CD14-positive monocyte (primary cell): ENCODE measurements at regions not wholly inside any gene's neighbourhood (a gene's known extent, or its start where the extent isn't known, plus 50 kb on each side); places are given as distances from the start of the nearest gene placed in this dataset.

ENCODE experiments used
- DNase-seq, 3 donors: peaks; one replicate each; pipeline ENCODE4 v3.0.0-alpha.2; 2011 to 2022
- H2AFZ ChIP-seq: 2 replicates; pipeline ENCODE4 v1.6.0; 2012; ENCODE audit warnings: mild to moderate bottlenecking, low read depth, low read length, inconsistent platforms; ENCODE audit not compliant: insufficient read depth, poor library complexity, severe bottlenecking
- H3K27ac ChIP-seq, 2 donors: 1 replicate in 1 of 2; 2 replicates in 1 of 2; pipeline ENCODE4 v1.5.1; 2012 to 2013; ENCODE audit warnings: low read length in 2 of 2, control low read depth in 1 of 2, inconsistent platforms in 1 of 2, low read depth in 1 of 2, mild to moderate bottlenecking in 1 of 2
- H3K27me3 ChIP-seq, 2 donors: one replicate each; pipeline versions ENCODE4 v1.6.0 to v1.6.1; 2011 to 2013; ENCODE audit warnings: low read length in 2 of 2; ENCODE audit not compliant: control insufficient read depth in 2 of 2, insufficient read depth in 2 of 2
- H3K36me3 ChIP-seq, 2 donors: replicated peaks in 1 of 2; 1 replicate in 1 of 2; 2 replicates in 1 of 2; pipeline versions ENCODE4 v1.5.1 to v1.6.1; 2012 to 2013; ENCODE audit warnings: low read length in 2 of 2, control low read depth in 1 of 2, inconsistent platforms in 1 of 2, mild to moderate bottlenecking in 1 of 2; ENCODE audit not compliant: insufficient read depth in 2 of 2, control insufficient read depth in 1 of 2
- H3K4me1 ChIP-seq, 2 donors: 1 replicate in 1 of 2; 2 replicates in 1 of 2; pipeline versions ENCODE4 v1.5.1 to v1.6.1; 2012 to 2013; ENCODE audit warnings: low read length in 2 of 2, control low read depth in 1 of 2, inconsistent platforms in 1 of 2, mild to moderate bottlenecking in 1 of 2, moderate library complexity in 1 of 2; ENCODE audit not compliant: insufficient read depth in 2 of 2, control insufficient read depth in 1 of 2
- H3K4me2 ChIP-seq: replicated peaks from 2 replicates; pipeline ENCODE3; 2012; ENCODE audit warnings: low read length, moderate library complexity, mild to moderate bottlenecking; ENCODE audit not compliant: poor library complexity, severe bottlenecking; ENCODE audit errors: extremely low read depth
- H3K4me3 ChIP-seq, 3 experiments: fragments of 200-600 bp in 1 of 3; sonication (generic) in 1 of 3; replicated peaks in 1 of 3; 1 replicate in 2 of 3; 2 replicates in 1 of 3; pipeline ENCODE4 v1.5.1; 2011 to 2013; ENCODE audit warnings: low read length in 3 of 3, mild to moderate bottlenecking in 3 of 3, control low read depth in 2 of 3, low read depth in 2 of 3, inconsistent platforms in 1 of 3, moderate library complexity in 1 of 3
- H3K79me2 ChIP-seq: 2 replicates; pipeline ENCODE4 v1.6.0; 2012; ENCODE audit warnings: mild to moderate bottlenecking, control low read depth, inconsistent platforms, low read length, moderate library complexity; ENCODE audit not compliant: insufficient read depth
- H3K9ac ChIP-seq: 2 replicates; pipeline ENCODE4 v1.6.0; 2017; ENCODE audit warnings: low read length, mild to moderate bottlenecking; ENCODE audit not compliant: insufficient read depth, poor library complexity, severe bottlenecking
- H3K9me3 ChIP-seq, 2 donors: replicated peaks in 1 of 2; 1 replicate in 1 of 2; 2 replicates in 1 of 2; pipeline versions ENCODE4 v1.5.1 to v1.6.1; 2012 to 2013; ENCODE audit warnings: low read length in 2 of 2, control low read depth in 1 of 2; ENCODE audit not compliant: control insufficient read depth in 1 of 2, insufficient read depth in 1 of 2
- H4K20me1 ChIP-seq: 2 replicates; pipeline ENCODE4 v1.6.0; 2012; ENCODE audit warnings: mild to moderate bottlenecking, low read length, control low read depth, moderate library complexity; ENCODE audit not compliant: insufficient read depth
- H3K27ac Mint-ChIP-seq, 7 donors: one replicate each; pipeline ENCODE4 v1.8.0; 2020; ENCODE audit warnings: mild to moderate bottlenecking in 7 of 7, mixed read lengths in 7 of 7, moderate library complexity in 6 of 7, inconsistent platforms in 2 of 7
- H3K27me3 Mint-ChIP-seq, 3 donors: one replicate each; pipeline ENCODE4 v1.8.0; 2021 to 2022; ENCODE audit warnings: low read depth in 3 of 3, mild to moderate bottlenecking in 3 of 3, mixed read lengths in 3 of 3, moderate library complexity in 3 of 3, inconsistent platforms in 1 of 3
- H3K36me3 Mint-ChIP-seq, 2 donors: one replicate each; pipeline ENCODE4 v1.8.0; 2020; ENCODE audit warnings: mixed read lengths in 2 of 2, inconsistent platforms in 1 of 2, mild to moderate bottlenecking in 1 of 2
- H3K4me1 Mint-ChIP-seq: one replicate; pipeline ENCODE4 v1.8.0; 2020; ENCODE audit warnings: mild to moderate bottlenecking, mixed read lengths
- H3K4me3 Mint-ChIP-seq, 2 donors: one replicate each; pipeline ENCODE4 v1.8.0; 2020; ENCODE audit warnings: mild to moderate bottlenecking in 2 of 2, mixed read lengths in 2 of 2, moderate library complexity in 1 of 2
- H3K9me3 Mint-ChIP-seq, 7 donors: one replicate each; pipeline ENCODE4 v1.8.0; 2020 to 2022; ENCODE audit warnings: mixed read lengths in 7 of 7, mild to moderate bottlenecking in 6 of 7, moderate library complexity in 6 of 7, inconsistent platforms in 2 of 7
- WGBS: methylation state at CpG from one replicate; pipeline ENCODE4 v1.1.5; 2013; ENCODE audit warnings: missing lambda C conversion rate; ENCODE audit not compliant: insufficient coverage; 5-methylcytosine and 5-hydroxymethylcytosine counted together
- intact Hi-C, 2 donors: fragments of 100-400 bp; cut with micrococcal nuclease; formaldehyde crosslinking; loops; one replicate each; pipeline versions ENCODE4 v1.15.0 to v1.15.1; 2023
- TF ChIP-seq, protein P1 (sequence below): fragments of 200-600 bp; IDR thresholded peaks from one replicate; pipeline ENCODE4 v1.8.0; 2022; ENCODE audit warnings: antibody characterized with exemption, mild to moderate bottlenecking

DNA sequence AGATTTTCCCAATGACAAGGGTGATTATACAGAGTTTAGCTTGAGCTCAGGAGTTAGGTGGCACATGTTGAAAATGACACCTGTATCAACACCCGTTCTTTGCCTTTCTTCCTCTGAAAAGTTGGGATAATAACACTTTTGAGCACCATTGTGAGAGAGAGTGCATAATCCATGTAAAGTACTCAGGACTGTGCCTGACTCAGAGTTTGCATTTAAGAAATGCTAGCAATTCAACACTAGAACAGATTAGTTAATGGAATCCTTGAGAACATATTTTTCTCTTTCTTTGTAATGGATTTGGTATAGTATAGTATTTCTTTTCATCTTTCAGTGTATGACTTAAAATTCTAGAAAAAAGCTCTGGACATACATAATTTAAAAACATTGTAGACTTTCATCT lies 449.2 kb downstream of the GJA1 start:
- H3K27ac Mint-ChIP-seq = no peak overlapping the region
- H3K27me3 Mint-ChIP-seq = no peaks in the 10 kb centered on the region
- H3K4me1 ChIP-seq = no peaks in the 10 kb centered on the region
- H3K9me3 ChIP-seq = no peaks in the 10 kb centered on the region
- no CpG with 5 or more reads among the region's 1 CpG for WGBS
- TF ChIP-seq, protein P1, sequence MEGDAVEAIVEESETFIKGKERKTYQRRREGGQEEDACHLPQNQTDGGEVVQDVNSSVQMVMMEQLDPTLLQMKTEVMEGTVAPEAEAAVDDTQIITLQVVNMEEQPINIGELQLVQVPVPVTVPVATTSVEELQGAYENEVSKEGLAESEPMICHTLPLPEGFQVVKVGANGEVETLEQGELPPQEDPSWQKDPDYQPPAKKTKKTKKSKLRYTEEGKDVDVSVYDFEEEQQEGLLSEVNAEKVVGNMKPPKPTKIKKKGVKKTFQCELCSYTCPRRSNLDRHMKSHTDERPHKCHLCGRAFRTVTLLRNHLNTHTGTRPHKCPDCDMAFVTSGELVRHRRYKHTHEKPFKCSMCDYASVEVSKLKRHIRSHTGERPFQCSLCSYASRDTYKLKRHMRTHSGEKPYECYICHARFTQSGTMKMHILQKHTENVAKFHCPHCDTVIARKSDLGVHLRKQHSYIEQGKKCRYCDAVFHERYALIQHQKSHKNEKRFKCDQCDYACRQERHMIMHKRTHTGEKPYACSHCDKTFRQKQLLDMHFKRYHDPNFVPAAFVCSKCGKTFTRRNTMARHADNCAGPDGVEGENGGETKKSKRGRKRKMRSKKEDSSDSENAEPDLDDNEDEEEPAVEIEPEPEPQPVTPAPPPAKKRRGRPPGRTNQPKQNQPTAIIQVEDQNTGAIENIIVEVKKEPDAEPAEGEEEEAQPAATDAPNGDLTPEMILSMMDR = no peak
- DNase-seq = no peak
- H3K9me3 Mint-ChIP-seq = no peaks in the 10 kb centered on the region
- H3K4me2 ChIP-seq = no peak overlapping the region
- no peaks in the 10 kb centered on the region for H3K36me3 Mint-ChIP-seq
- no peaks in the 10 kb centered on the region for H4K20me1 ChIP-seq
- H3K27me3 ChIP-seq = no peaks in the 10 kb centered on the region
- no peak overlapping the region for H3K4me3 Mint-ChIP-seq
- H2AFZ ChIP-seq = no peak overlapping the region
- intact Hi-C loops = no loop called here
- no peak overlapping the region for H3K27ac ChIP-seq
- no peaks in the 10 kb centered on the region for H3K36me3 ChIP-seq
- H3K4me1 Mint-ChIP-seq = no peaks in the 10 kb centered on the region
- no peak overlapping the region for H3K4me3 ChIP-seq
- no peaks in the 10 kb centered on the region for H3K79me2 ChIP-seq
- no peak overlapping the region for H3K9ac ChIP-seq

DNA sequence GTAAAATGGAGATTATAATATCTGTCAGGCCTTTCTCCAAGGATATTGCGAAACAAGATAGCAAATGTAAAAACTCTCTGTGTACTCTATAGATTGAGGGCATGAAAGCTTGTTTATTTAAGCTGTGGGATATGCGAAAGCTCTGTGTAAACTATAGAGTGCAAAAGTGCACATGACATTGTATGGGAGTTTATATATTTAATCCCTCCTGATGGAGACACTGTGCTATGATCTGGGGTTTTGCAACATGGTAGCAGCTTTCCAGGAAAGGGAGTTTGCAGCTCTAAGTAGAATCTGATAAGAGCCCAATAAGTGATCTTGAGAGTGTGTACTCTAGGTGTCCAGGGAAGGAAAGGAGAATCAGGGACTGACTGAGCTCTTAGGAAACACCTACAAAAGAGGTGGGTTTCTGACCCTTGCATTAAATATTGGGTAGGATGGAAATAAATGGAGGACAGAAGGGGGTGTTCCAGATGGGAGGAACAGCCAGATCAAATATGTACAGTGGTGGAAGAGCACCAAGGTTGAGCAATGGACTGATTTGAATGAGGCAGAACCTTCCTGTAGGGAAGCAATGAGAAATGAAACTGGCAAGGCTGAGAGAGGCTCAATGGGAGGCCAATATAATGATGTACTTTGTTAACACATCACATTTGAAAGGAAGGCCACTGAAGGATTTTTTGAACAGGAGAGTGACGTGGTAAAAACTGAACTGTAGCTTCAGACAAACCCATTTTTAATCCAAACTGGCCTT lies 450.1 kb downstream of the GJA1 start:
- Histone ChIP-seq H2AFZ (no peak overlapping the region), H3K4me3 (no peak overlapping the region), H3K27ac (no peak overlapping the region), H3K27me3 (no peaks in the 10 kb centered on the region), H3K79me2 (no peaks in the 10 kb centered on the region), H3K9ac (no peak overlapping the region), H3K9me3 (no peaks in the 10 kb centered on the region), H3K4me2 (no peak overlapping the region), H4K20me1 (no peaks in the 10 kb centered on the region), H3K36me3 (no peaks in the 10 kb centered on the region), H3K4me1 (no peaks in the 10 kb centered on the region)
- no peak overlapping the region for H3K27ac Mint-ChIP-seq
- TF ChIP-seq, protein P1 = no peak
- no peaks in the 10 kb centered on the region for H3K36me3 Mint-ChIP-seq
- DNase-seq = no peak
- peaks cover 0 to 2% (median 0%) of the 10 kb centered on the region in 7 donors for H3K9me3 Mint-ChIP-seq
- no peaks in the 10 kb centered on the region for H3K27me3 Mint-ChIP-seq
- no peak overlapping the region for H3K4me3 Mint-ChIP-seq
- no peaks in the 10 kb centered on the region for H3K4me1 Mint-ChIP-seq
- WGBS = 100% methylated on average over 2 of the region's 3 CpGs
- intact Hi-C loops = no loop called here
